SW 1271 (cell line): ENCODE measurements at regions not wholly inside any gene's neighbourhood (a gene's known extent, or its start where the extent isn't known, plus 50 kb on each side); places are given as distances from the start of the nearest gene placed in this dataset.
"Not testable (repeated sequence)": the region's sequence is repeated elsewhere in the genome, so short reads cannot be mapped to it uniquely, and the experiment has no call there.

Source experiments
- DNase-seq, 2 experiments: peaks; one replicate each; lab custom pipeline; 2025; lab: John Stamatoyannopoulos, UW

DNA sequence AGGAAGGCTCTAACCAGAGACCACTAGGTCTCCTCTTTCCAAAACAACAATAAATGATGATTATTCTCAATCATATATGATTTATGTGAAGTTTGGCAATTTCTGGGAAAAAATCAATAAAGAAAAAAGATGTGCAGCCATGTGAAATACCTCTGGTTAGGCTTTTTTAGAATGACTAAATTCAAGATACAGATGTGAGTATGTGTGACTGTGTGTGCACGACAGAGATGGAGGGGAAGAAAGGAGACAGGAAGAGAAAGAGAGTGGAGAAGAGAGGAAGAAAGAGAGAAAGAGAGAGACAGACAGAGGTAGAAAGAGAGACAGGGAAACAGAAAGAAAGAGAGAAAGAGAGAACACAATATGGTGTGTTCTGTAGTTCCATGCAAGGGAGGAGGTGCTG, 558.6 kb upstream of the CDH5 start:
- no peak for DNase-seq

- DNase-seq: not testable (repeated sequence)
Observed at GRCh38 chr16:65805704-65806103, 560.8 kb upstream of the CDH5 start.

GRCh38 chr16:65796481-65796880, 570.0 kb upstream of the CDH5 start:
- DNase-seq: no peak

- no peak for DNase-seq
Observed at GRCh38 chr16:65794973-65795372, 571.5 kb upstream of the CDH5 start.

DNA sequence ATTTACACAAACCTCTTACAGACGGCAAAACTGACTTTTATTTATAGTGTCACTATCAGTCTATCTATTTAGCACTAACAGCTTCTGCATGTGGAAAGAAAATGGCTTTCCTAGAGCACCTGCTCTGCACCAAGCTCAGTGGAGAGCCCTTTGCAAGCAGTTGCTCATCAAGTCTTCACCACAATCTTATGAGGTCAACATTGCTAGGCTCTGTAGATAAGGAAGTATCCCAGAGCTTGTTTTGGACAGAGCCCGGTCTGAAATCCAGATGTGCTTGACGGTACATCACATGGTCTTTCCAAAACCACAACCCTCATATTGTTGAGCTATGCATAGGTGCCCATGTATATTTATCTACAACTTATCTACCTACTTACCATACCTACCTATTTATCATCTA, 572.7 kb upstream of the CDH5 start:
- DNase-seq: no peak

GRCh38 chr16:65790768-65791167, 575.7 kb upstream of the CDH5 start:
- DNase-seq: no peak

DNA sequence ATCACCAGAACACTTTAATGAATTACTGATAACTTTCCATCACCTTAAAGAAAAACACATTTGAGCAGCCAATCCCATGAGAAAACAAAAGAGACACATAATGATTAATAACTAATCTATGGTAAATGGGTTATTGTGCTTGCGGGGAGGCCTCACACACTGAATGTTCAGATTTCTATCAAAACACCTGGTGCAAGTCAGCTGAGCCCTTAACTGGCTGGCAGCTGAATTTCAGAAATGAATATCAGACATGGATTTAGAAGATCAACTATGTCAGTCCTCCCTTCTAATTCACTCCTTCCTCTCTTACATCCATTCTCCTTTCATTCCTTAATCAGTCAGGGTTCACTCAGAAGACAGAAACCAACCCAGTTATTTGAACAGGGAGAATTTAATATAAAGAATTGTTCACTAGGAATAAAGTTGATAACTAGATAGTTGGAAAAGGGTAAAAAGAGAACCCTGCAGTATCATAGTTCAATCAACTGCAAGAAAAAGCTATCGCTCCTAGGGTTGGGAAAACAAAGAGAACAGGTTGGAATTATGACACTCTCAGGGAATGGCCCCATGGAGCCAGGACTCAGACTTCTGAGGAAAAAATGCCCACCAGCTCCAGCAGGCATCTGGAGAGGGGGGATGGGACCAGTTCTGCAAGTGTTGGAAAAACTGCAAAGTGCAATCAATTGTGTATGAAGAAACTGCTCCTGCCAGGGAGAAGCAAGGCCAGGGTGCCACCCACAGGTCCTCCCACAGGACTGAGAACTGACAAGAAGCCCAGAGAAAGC, 577.1 kb upstream of the CDH5 start:
- no peak for DNase-seq

DNA sequence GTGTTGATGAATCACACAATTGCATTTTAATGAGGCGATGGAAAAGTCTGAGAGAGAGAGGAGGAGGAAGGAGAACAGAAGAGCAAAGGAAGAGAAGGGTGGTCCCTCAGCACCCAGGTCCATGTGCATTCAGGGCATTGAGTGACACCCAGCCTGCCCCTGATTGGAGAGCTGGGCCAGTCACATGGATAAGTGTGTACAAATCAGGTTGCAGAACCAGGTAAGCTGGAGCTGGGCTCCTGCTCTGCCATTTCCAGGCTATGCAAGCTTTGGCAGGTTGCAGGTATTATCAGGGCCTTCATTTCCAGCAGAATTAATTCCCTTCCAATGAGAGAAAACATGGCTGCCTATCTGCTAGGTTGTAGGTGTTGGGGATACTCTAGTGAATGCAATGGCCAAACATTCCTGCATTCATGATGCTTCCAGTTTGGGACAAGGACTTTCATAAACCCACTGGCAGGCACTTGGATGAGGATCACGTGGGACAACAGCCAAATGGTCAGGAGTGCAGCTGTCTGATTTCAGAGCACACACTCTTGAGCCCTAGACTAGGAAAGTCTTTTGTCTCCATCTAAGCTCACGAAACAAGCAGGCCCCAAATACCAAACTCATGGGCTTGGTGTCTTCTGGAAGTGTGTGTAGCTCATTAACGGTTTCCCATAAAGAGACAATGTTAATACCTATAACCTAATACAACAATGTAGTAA, 577.9 kb upstream of the CDH5 start:
- DNase-seq: no peak

DNA sequence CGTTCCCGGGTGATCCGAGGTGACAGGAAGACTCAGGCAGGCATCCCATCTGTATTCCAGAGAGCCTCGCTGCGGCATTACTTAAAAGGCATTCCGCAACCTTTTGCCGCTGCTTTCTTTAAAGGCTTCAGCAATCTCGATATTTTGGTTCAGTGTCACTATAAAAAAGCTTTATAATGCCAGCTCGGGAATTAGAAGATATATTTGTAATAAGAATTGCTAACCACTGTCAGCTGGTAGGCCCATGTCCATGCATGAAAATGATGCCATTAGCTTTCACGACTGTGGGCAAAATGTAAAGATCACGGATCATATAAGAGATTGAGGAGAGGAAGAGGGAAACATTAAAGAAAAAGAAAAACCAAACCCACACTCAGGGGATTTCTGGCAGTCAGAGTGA, 578.6 kb upstream of the CDH5 start:
- DNase-seq: no peak

- DNase-seq: no peak
Observed at GRCh38 chr16:65786916-65787315, 579.6 kb upstream of the CDH5 start.

GRCh38 chr16:65783709-65784474, 582.6 kb upstream of the CDH5 start:
- no peak for DNase-seq

GRCh38 chr16:65782611-65783600, 583.6 kb upstream of the CDH5 start:
- DNase-seq: no peak

GRCh38 chr16:65781855-65782254, 584.6 kb upstream of the CDH5 start:
- DNase-seq: no peak

DNA sequence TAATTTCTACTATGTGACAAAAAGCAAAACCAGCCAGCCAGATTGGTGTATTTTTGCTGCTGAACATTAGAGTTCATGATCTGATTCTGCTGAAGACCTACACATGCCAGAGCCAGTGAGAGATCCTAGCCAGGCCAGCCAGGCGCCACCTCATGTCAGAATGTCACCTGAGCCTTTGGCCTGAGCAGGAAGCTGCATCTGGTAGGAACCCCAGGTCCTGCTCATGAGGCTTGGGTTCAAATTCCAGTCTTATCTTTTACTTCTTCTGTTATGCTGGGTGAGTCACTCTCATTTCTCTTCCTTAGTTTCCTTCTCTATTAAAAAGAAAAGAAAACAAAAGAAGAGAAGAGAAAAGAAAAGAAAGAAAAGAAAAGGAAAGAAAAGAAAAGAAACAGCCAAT, 585.1 kb upstream of the CDH5 start:
- DNase-seq: no peak

DNA sequence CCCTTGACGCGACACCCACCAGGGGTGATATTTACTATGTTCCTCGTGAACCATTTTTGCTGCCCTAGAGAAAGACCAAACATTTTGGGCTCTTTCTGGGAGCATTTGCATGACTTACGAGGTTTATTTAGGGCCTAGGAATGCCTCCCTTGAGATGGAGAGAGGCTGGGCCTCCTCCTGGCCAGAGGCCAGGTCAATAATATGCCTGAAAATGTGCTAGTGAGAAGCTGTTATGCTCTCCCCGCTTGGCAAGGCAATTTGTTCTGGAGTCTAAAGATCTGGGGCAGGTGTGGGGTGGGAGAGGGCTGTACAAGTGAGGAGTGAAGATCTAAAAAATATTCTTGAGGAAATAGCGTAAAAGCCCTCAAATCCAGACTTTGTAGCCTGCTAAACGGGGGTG, 587.3 kb upstream of the CDH5 start:
- no peak for DNase-seq

- DNase-seq: no peak
Observed at GRCh38 chr16:65776639-65777183, 589.8 kb upstream of the CDH5 start.

DNA sequence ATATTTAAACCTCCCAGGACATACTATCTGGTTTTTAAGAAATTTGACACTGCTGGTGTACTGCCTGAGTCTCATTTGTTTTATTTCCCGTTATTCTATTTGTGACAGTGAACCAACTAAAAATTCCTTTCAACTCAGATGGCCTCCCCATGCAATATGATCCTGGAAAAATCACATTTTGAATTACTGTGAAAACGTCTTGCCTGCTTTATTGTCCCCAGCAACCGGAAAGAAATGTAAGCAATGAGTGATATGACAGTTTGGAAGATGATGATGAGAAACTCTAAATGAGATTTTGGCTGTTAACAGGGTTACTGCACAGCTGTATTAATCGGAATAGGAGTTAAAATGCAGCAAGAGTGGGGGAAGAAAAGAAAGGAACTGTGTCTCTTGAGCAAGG, 590.7 kb upstream of the CDH5 start:
- no peak for DNase-seq

DNA sequence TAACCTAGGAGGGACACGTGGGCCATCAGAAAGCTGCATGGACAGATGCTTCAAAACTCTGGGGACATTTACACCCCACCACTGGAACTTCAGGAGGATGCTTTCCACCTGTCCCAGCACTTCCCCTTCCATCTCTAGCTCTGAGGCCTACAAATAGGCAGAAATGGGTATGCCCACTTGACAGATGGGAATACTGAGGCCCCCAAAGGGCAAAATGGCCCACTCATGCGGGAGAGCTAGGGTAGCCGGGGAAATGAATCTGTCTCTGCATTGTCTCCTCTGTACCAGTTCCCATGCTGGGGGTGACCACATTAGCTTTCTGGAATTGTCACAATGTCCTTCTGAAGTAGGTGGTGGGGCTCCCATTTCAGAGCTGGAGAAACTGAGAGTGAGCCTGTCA, 592.1 kb upstream of the CDH5 start:
- no peak for DNase-seq

GRCh38 chr16:65773301-65773874, 593.1 kb upstream of the CDH5 start:
- no peak for DNase-seq

- DNase-seq: no peak
Observed at GRCh38 chr16:65772134-65772732, 594.3 kb upstream of the CDH5 start.

- no peak for DNase-seq
Observed at GRCh38 chr16:65771707-65772106, 594.8 kb upstream of the CDH5 start.
